ENCODE measurements at regions not wholly inside any gene's neighbourhood (a gene's known extent, or its start where the extent isn't known, plus 50 kb on each side); places are given as distances from the start of the nearest gene placed in this dataset.

- Histone ChIP-seq H3K4me3 (replicated peaks in 1 of 3; ENCODE audit: low read depth in 2 of 3, low read length in 3 of 3) (no peak overlapping the region), H4K20me1 (ENCODE audit: insufficient read depth, low read length) (no peaks in the 10 kb centered on the region), H3K4me1 (ENCODE audit: control insufficient read depth in 1 of 2, insufficient read depth in 2 of 2, low read length in 2 of 2) (peaks cover 0 to 9% of the 10 kb centered on the region in 2 donors), H3K27me3 (ENCODE audit: control insufficient read depth in 2 of 2, insufficient read depth in 2 of 2, low read length in 2 of 2) (no peaks in the 10 kb centered on the region), H3K9ac (ENCODE audit: insufficient read depth, low read length, poor library complexity, severe bottlenecking) (no peak overlapping the region), H2AFZ (ENCODE audit: insufficient read depth, low read depth, low read length, poor library complexity, severe bottlenecking) (no peak overlapping the region), H3K36me3 (replicated peaks in 1 of 2; ENCODE audit: control insufficient read depth in 1 of 2, insufficient read depth in 2 of 2, low read length in 2 of 2) (no peaks in the 10 kb centered on the region), H3K79me2 (ENCODE audit: insufficient read depth, low read length) (no peaks in the 10 kb centered on the region), H3K4me2 (replicated peaks; ENCODE audit: extremely low read depth, low read length, poor library complexity, severe bottlenecking) (no peak overlapping the region), H3K27ac (ENCODE audit: low read depth in 1 of 2, low read length in 2 of 2) (no peak overlapping the region), H3K9me3 (replicated peaks in 1 of 2; ENCODE audit: control insufficient read depth in 1 of 2, insufficient read depth in 1 of 2, low read length in 2 of 2) (peaks cover 0 to 11% of the 10 kb centered on the region in 2 donors)
- Mint-ChIP-seq H3K4me3 (no peak overlapping the region), H3K27ac (peak overlapping the region in 1 of 7 donors; percentile 21), H3K36me3 (no peaks in the 10 kb centered on the region), H3K9me3 (peaks cover 3 to 16% (median 13%) of the 10 kb centered on the region in 7 donors), H3K4me1 (peaks cover 13% of the 10 kb centered on the region), H3K27me3 (ENCODE audit: low read depth in 3 of 3) (peaks cover 0 to 4% (median 3%) of the 10 kb centered on the region in 3 donors)
- TF ChIP-seq CTCF (IDR thresholded peaks at IDR 0.05) = no peak
- 96% methylated on average over 9 of the region's 10 CpGs for WGBS (ENCODE audit: insufficient coverage)
- intact Hi-C loops (cut with micrococcal nuclease) = no loop called here
- no peak for DNase-seq
Observed at GRCh38 chr12:19779395-19780056, 340.2 kb downstream of the AEBP2 start.

GRCh38 chr12:19780460-19780859 is 341.2 kb downstream of the AEBP2 start:
- no peak overlapping the region for H3K4me2 ChIP-seq (replicated peaks; ENCODE audit: extremely low read depth, low read length, poor library complexity, severe bottlenecking)
- no peak for DNase-seq
- H3K27ac ChIP-seq (ENCODE audit: low read depth in 1 of 2, low read length in 2 of 2) = no peak overlapping the region
- no peak overlapping the region for H3K27ac Mint-ChIP-seq
- no peaks in the 10 kb centered on the region for H3K36me3 ChIP-seq (replicated peaks in 1 of 2; ENCODE audit: control insufficient read depth in 1 of 2, insufficient read depth in 2 of 2, low read length in 2 of 2)
- 93% methylated on average over 3 of the region's 6 CpGs for WGBS (ENCODE audit: insufficient coverage)
- H3K27me3 Mint-ChIP-seq (ENCODE audit: low read depth in 3 of 3) = peaks cover 0 to 4% (median 3%) of the 10 kb centered on the region in 3 donors
- no peak overlapping the region for H3K9ac ChIP-seq (ENCODE audit: insufficient read depth, low read length, poor library complexity, severe bottlenecking)
- no peak for TF ChIP-seq CTCF (IDR thresholded peaks at IDR 0.05)
- no peak overlapping the region for H3K4me3 Mint-ChIP-seq
- peaks cover 0 to 9% of the 10 kb centered on the region in 2 donors for H3K4me1 ChIP-seq (ENCODE audit: control insufficient read depth in 1 of 2, insufficient read depth in 2 of 2, low read length in 2 of 2)
- H3K4me3 ChIP-seq (replicated peaks in 1 of 3; ENCODE audit: low read depth in 2 of 3, low read length in 3 of 3) = no peak overlapping the region
- H3K9me3 Mint-ChIP-seq = peaks cover 3 to 14% (median 10%) of the 10 kb centered on the region in 7 donors
- H3K9me3 ChIP-seq (replicated peaks in 1 of 2; ENCODE audit: control insufficient read depth in 1 of 2, insufficient read depth in 1 of 2, low read length in 2 of 2) = peaks cover 0 to 8% of the 10 kb centered on the region in 2 donors
- no peaks in the 10 kb centered on the region for H4K20me1 ChIP-seq (ENCODE audit: insufficient read depth, low read length)
- H2AFZ ChIP-seq (ENCODE audit: insufficient read depth, low read depth, low read length, poor library complexity, severe bottlenecking) = no peak overlapping the region
- no peaks in the 10 kb centered on the region for H3K79me2 ChIP-seq (ENCODE audit: insufficient read depth, low read length)
- H3K27me3 ChIP-seq (ENCODE audit: control insufficient read depth in 2 of 2, insufficient read depth in 2 of 2, low read length in 2 of 2) = no peaks in the 10 kb centered on the region
- no peaks in the 10 kb centered on the region for H3K36me3 Mint-ChIP-seq
- intact Hi-C loops (cut with micrococcal nuclease) = no loop called here
- peaks cover 13% of the 10 kb centered on the region for H3K4me1 Mint-ChIP-seq
